ENCODE measurements at regions not wholly inside any gene's neighbourhood (a gene's known extent, or its start where the extent isn't known, plus 50 kb on each side); places are given as distances from the start of the nearest gene placed in this dataset.

- 0% methylated on average over 1 of the region's 1 CpG for WGBS (ENCODE audit: low lambda C conversion rate)
- CTCF ChIA-PET, result no interaction called here
- Histone ChIP-seq H3K27me3 (ENCODE audit: insufficient read depth) (no peaks in the 10 kb centered on the region), H3K4me2 (no peak overlapping the region), H3K79me2 (ENCODE audit: insufficient read depth) (no peaks in the 10 kb centered on the region), H3K36me3 (replicated peaks in 1 of 2; ENCODE audit: control insufficient read depth in 1 of 2, insufficient read depth in 2 of 2, low read length in 1 of 2) (no peaks in the 10 kb centered on the region), H3K9ac (no peak overlapping the region), H3K4me1 (ENCODE audit: control insufficient read depth in 1 of 2, insufficient read depth in 2 of 2, low read depth in 1 of 2, low read length in 1 of 2) (no peaks in the 10 kb centered on the region; a peak in 1 of 4 replicates), H4K20me1 (ENCODE audit: insufficient read depth) (no peaks in the 10 kb centered on the region), H3K9me3 (no peaks in the 10 kb centered on the region), H3K4me3 (ENCODE audit: low read depth in 2 of 2, low read length in 1 of 2) (no peak overlapping the region), H3K27ac (ENCODE audit: low read depth in 2 of 2, low read length in 1 of 2) (no peak overlapping the region), H3K9me2 (no peaks in the 10 kb centered on the region), H3F3A (replicated peaks; ENCODE audit: insufficient read depth) (no peaks in the 10 kb centered on the region), H2AFZ (ENCODE audit: low read depth) (no peak overlapping the region)
- POLR2A ChIA-PET, result no interaction called here
- no peak for DNase-seq
- TF ChIP-seq ELF1 (IDR thresholded peaks at IDR 0.05) (no peak), CTCF (IDR thresholded peaks at IDR 0.05) (no peak), MAX (IDR thresholded peaks at IDR 0.05; ENCODE audit: low read depth) (no peak), RFX5 (IDR thresholded peaks at IDR 0.05; ENCODE audit: low read length) (no peak), MXI1 (IDR thresholded peaks at IDR 0.05; ENCODE audit: low read depth, low read length) (no peak), MEF2A (IDR thresholded peaks at IDR 0.05; ENCODE audit: borderline replicate concordance, low read depth) (no peak), FOSL2 (IDR thresholded peaks at IDR 0.05; ENCODE audit: borderline replicate concordance, low read depth) (no peak), FOXM1 (IDR thresholded peaks at IDR 0.05; ENCODE audit: low read depth) (no peak), REST (IDR thresholded peaks at IDR 0.05; ENCODE audit: low read depth, low read length) (no peak), NRF1 (IDR thresholded peaks at IDR 0.05; ENCODE audit: low read depth, low read length) (no peak), USF2 (IDR thresholded peaks at IDR 0.05; ENCODE audit: borderline replicate concordance, low read depth, low read length) (no peak), TEAD4 (IDR thresholded peaks at IDR 0.05; ENCODE audit: borderline replicate concordance, insufficient read depth) (no peak), SMC3 (IDR thresholded peaks at IDR 0.05; ENCODE audit: low read depth, low read length) (no peak), POLR2AphosphoS5 (IDR thresholded peaks at IDR 0.05; ENCODE audit: low read depth, low read length) (no peak), RXRA (IDR thresholded peaks at IDR 0.05; ENCODE audit: borderline replicate concordance, low read depth) (no peak), TAF1 (IDR thresholded peaks at IDR 0.05; ENCODE audit: borderline replicate concordance, low read depth, low read length) (no peak), EP300 (IDR thresholded peaks at IDR 0.05; ENCODE audit: borderline replicate concordance in 1 of 2, low read depth in 1 of 2, low read length in 1 of 2) (no peak)
These were observed 132.2 kb downstream of the FSCB start for GRCh38 chr14:44374906-44375305.

Measured in SK-N-SH (cell line).